CD4-positive, alpha-beta memory T cell (primary cell): ENCODE measurements at regions not wholly inside any gene's neighbourhood (a gene's known extent, or its start where the extent isn't known, plus 50 kb on each side); places are given as distances from the start of the nearest gene placed in this dataset.

Experiments
- CTCF ChIA-PET: fragments of 350-600 bp; sonication (Branson Sonifier 250); formaldehyde crosslinking; loops from one replicate; lab custom pipeline; 2021; ENCODE audit warnings: inconsistent platforms; ENCODE audit not compliant: partially characterized antibody; lab: Charles Lee
- POLR2A ChIA-PET: fragments of 350-600 bp; sonication (Branson Sonifier 250); formaldehyde crosslinking; loops from one replicate; lab custom pipeline; 2021; ENCODE audit not compliant: partially characterized antibody; lab: Charles Lee
- DNase-seq, 5 donors: peaks; one replicate each; pipeline versions ENCODE4 v3.0.0 to v3.0.0-alpha.2; 2020 to 2022; ENCODE audit warnings: mixed read lengths in 1 of 5
- H3K27ac ChIP-seq: one replicate; pipeline ENCODE4 v1.7.0; 2013; ENCODE audit warnings: low read depth, low read length
- H3K27me3 ChIP-seq: 2 replicates; pipeline ENCODE4 v1.7.0; 2013; ENCODE audit warnings: mild to moderate bottlenecking, low read length, moderate library complexity; ENCODE audit not compliant: insufficient read depth
- H3K36me3 ChIP-seq: 2 replicates; pipeline ENCODE4 v1.7.0; 2013; ENCODE audit warnings: mild to moderate bottlenecking, low read length, moderate library complexity; ENCODE audit not compliant: insufficient read depth
- H3K4me1 ChIP-seq: 2 replicates; pipeline ENCODE4 v1.7.0; 2013; ENCODE audit warnings: mild to moderate bottlenecking, low read length, moderate library complexity; ENCODE audit not compliant: insufficient read depth
- H3K4me3 ChIP-seq, 2 donors: one replicate each; pipeline ENCODE4 v1.7.0; 2013; ENCODE audit warnings: low read length in 2 of 2, mild to moderate bottlenecking in 1 of 2
- H3K9me3 ChIP-seq, 2 donors: one replicate each; pipeline ENCODE4 v1.7.0; 2013; ENCODE audit warnings: low read length in 2 of 2, control low read depth in 1 of 2; ENCODE audit not compliant: control insufficient read depth in 1 of 2
- H3K27ac Mint-ChIP-seq, 7 donors: one replicate each; pipeline ENCODE4 v1.8.0; 2020 to 2021; ENCODE audit warnings: mixed read lengths in 7 of 7, mild to moderate bottlenecking in 6 of 7, inconsistent platforms in 3 of 7, moderate library complexity in 3 of 7
- H3K27me3 Mint-ChIP-seq, 2 donors: one replicate each; pipeline ENCODE4 v1.8.0; 2020 to 2021; ENCODE audit warnings: mixed read lengths in 2 of 2
- H3K36me3 Mint-ChIP-seq, 2 donors: one replicate each; pipeline ENCODE4 v1.8.0; 2020 to 2021; ENCODE audit warnings: mixed read lengths in 2 of 2, inconsistent platforms in 1 of 2, mild to moderate bottlenecking in 1 of 2
- H3K4me1 Mint-ChIP-seq, 4 donors: one replicate each; pipeline ENCODE4 v1.8.0; 2020 to 2021; ENCODE audit warnings: mixed read lengths in 4 of 4, mild to moderate bottlenecking in 1 of 4
- H3K4me3 Mint-ChIP-seq, 8 donors: one replicate each; pipeline ENCODE4 v1.8.0; 2020 to 2021; ENCODE audit warnings: mixed read lengths in 8 of 8, mild to moderate bottlenecking in 7 of 8, moderate library complexity in 6 of 8, inconsistent platforms in 3 of 8
- H3K9me3 Mint-ChIP-seq, 8 donors: one replicate each; pipeline ENCODE4 v1.8.0; 2020 to 2021; ENCODE audit warnings: mixed read lengths in 8 of 8, mild to moderate bottlenecking in 5 of 8, inconsistent platforms in 3 of 8, moderate library complexity in 1 of 8
- intact Hi-C: fragments of 100-400 bp; cut with micrococcal nuclease; formaldehyde crosslinking; loops from one replicate; pipeline ENCODE4 v1.15.1; 2023

GRCh38 chr1:79374397-79374796 is 367.9 kb upstream of the ADGRL4 start:
- no peaks in the 10 kb centered on the region for H3K4me1 ChIP-seq
- no peak overlapping the region for H3K4me3 ChIP-seq
- H3K36me3 ChIP-seq: no peaks in the 10 kb centered on the region
- H3K27ac ChIP-seq: no peak overlapping the region
- POLR2A ChIA-PET: no interaction called here
- no peak overlapping the region for H3K4me3 Mint-ChIP-seq
- H3K27me3 Mint-ChIP-seq: no peaks in the 10 kb centered on the region
- intact Hi-C loops: no loop called here
- H3K9me3 ChIP-seq: no peaks in the 10 kb centered on the region
- H3K4me1 Mint-ChIP-seq: no peaks in the 10 kb centered on the region
- H3K9me3 Mint-ChIP-seq: peaks cover 0 to 4% (median 2%) of the 10 kb centered on the region in 8 donors
- no peaks in the 10 kb centered on the region for H3K36me3 Mint-ChIP-seq
- CTCF ChIA-PET: no interaction called here
- H3K27ac Mint-ChIP-seq: no peak overlapping the region
- DNase-seq: no peak
- H3K27me3 ChIP-seq: no peaks in the 10 kb centered on the region

- no peaks in the 10 kb centered on the region for H3K9me3 ChIP-seq
- Mint-ChIP-seq H3K9me3 (peaks cover 0 to 7% (median 2%) of the 10 kb centered on the region in 8 donors), H3K4me3 (no peak overlapping the region), H3K27ac (no peak overlapping the region), H3K4me1 (no peaks in the 10 kb centered on the region), H3K36me3 (no peaks in the 10 kb centered on the region), H3K27me3 (no peaks in the 10 kb centered on the region)
- no peak for DNase-seq
- no peak overlapping the region for H3K27ac ChIP-seq
- H3K4me1 ChIP-seq: no peaks in the 10 kb centered on the region
- H3K27me3 ChIP-seq: no peaks in the 10 kb centered on the region
- POLR2A ChIA-PET: no interaction called here
- no peak overlapping the region for H3K4me3 ChIP-seq
- H3K36me3 ChIP-seq: no peaks in the 10 kb centered on the region
- intact Hi-C loops: no loop called here
- CTCF ChIA-PET: no interaction called here
Measured at GRCh38 chr1:79373481-79374125, 367.1 kb upstream of the ADGRL4 start.

- Histone ChIP-seq H3K9me3 (no peaks in the 10 kb centered on the region), H3K27me3 (no peaks in the 10 kb centered on the region), H3K27ac (no peak overlapping the region), H3K4me3 (no peak overlapping the region), H3K4me1 (no peaks in the 10 kb centered on the region), H3K36me3 (no peaks in the 10 kb centered on the region)
- no peak for DNase-seq
- ChIA-PET CTCF (no interaction called here), POLR2A (no interaction called here)
- H3K4me3 Mint-ChIP-seq: no peak overlapping the region
- H3K4me1 Mint-ChIP-seq: no peaks in the 10 kb centered on the region
- intact Hi-C loops: no loop called here
- H3K9me3 Mint-ChIP-seq: peaks cover 0 to 7% (median 2%) of the 10 kb centered on the region in 8 donors
- no peak overlapping the region for H3K27ac Mint-ChIP-seq
- no peaks in the 10 kb centered on the region for H3K27me3 Mint-ChIP-seq
- no peaks in the 10 kb centered on the region for H3K36me3 Mint-ChIP-seq
Measured at GRCh38 chr1:79371802-79372201, 365.3 kb upstream of the ADGRL4 start.

GRCh38 chr1:79369091-79369490 is 362.6 kb upstream of the ADGRL4 start:
- H3K27me3 ChIP-seq: no peaks in the 10 kb centered on the region
- DNase-seq: no peak
- H3K27ac ChIP-seq: no peak overlapping the region
- POLR2A ChIA-PET: no interaction called here
- no peak overlapping the region for H3K4me3 Mint-ChIP-seq
- H3K27ac Mint-ChIP-seq: no peak overlapping the region
- CTCF ChIA-PET: no interaction called here
- no peaks in the 10 kb centered on the region for H3K27me3 Mint-ChIP-seq
- H3K4me1 ChIP-seq: no peaks in the 10 kb centered on the region
- no peaks in the 10 kb centered on the region for H3K36me3 Mint-ChIP-seq
- intact Hi-C loops: no loop called here
- H3K36me3 ChIP-seq: no peaks in the 10 kb centered on the region
- H3K4me3 ChIP-seq: no peak overlapping the region
- peaks cover 0 to 5% of the 10 kb centered on the region in 2 donors for H3K9me3 ChIP-seq
- peaks cover 0 to 5% (median 2%) of the 10 kb centered on the region in 8 donors for H3K9me3 Mint-ChIP-seq
- no peaks in the 10 kb centered on the region for H3K4me1 Mint-ChIP-seq

- no peak overlapping the region for H3K4me3 Mint-ChIP-seq
- POLR2A ChIA-PET: no interaction called here
- CTCF ChIA-PET: no interaction called here
Measured at GRCh38 chr1:79364896-79365295, 358.4 kb upstream of the ADGRL4 start.

GRCh38 chr1:79363430-79363829 is 356.9 kb upstream of the ADGRL4 start:
- no peak overlapping the region for H3K4me3 Mint-ChIP-seq
- intact Hi-C loops: no loop called here
- H3K36me3 Mint-ChIP-seq: no peaks in the 10 kb centered on the region
- Histone ChIP-seq H3K4me3 (no peak overlapping the region), H3K36me3 (no peaks in the 10 kb centered on the region), H3K9me3 (peaks cover 0 to 5% of the 10 kb centered on the region in 2 donors), H3K27ac (no peak overlapping the region), H3K27me3 (no peaks in the 10 kb centered on the region), H3K4me1 (no peaks in the 10 kb centered on the region)
- H3K27ac Mint-ChIP-seq: no peak overlapping the region
- DNase-seq: no peak
- H3K27me3 Mint-ChIP-seq: no peaks in the 10 kb centered on the region
- CTCF ChIA-PET: no interaction called here
- peaks cover 0 to 6% (median 0%) of the 10 kb centered on the region in 8 donors for H3K9me3 Mint-ChIP-seq
- POLR2A ChIA-PET: no interaction called here
- H3K4me1 Mint-ChIP-seq: no peaks in the 10 kb centered on the region

More at GRCh38 chr1:79364896-79365295, 358.4 kb upstream of the ADGRL4 start:
- no peaks in the 10 kb centered on the region for H3K36me3 Mint-ChIP-seq
- no peak overlapping the region for H3K27ac ChIP-seq
- peaks cover 0 to 6% (median 1%) of the 10 kb centered on the region in 8 donors for H3K9me3 Mint-ChIP-seq
- H3K4me1 Mint-ChIP-seq: no peaks in the 10 kb centered on the region
- no peaks in the 10 kb centered on the region for H3K27me3 Mint-ChIP-seq
- H3K36me3 ChIP-seq: no peaks in the 10 kb centered on the region
- peaks cover 0 to 5% of the 10 kb centered on the region in 2 donors for H3K9me3 ChIP-seq
- DNase-seq: no peak
- H3K27ac Mint-ChIP-seq: no peak overlapping the region
- H3K27me3 ChIP-seq: no peaks in the 10 kb centered on the region
- intact Hi-C loops: no loop called here
- no peaks in the 10 kb centered on the region for H3K4me1 ChIP-seq
- no peak overlapping the region for H3K4me3 ChIP-seq

- CTCF ChIA-PET: no interaction called here
- Mint-ChIP-seq H3K9me3 (peaks cover 0 to 6% (median 0%) of the 10 kb centered on the region in 8 donors), H3K4me3 (no peak overlapping the region), H3K4me1 (no peaks in the 10 kb centered on the region), H3K36me3 (no peaks in the 10 kb centered on the region), H3K27me3 (no peaks in the 10 kb centered on the region), H3K27ac (no peak overlapping the region)
- Histone ChIP-seq H3K4me1 (no peaks in the 10 kb centered on the region), H3K27me3 (no peaks in the 10 kb centered on the region), H3K36me3 (no peaks in the 10 kb centered on the region), H3K9me3 (peaks cover 0 to 5% of the 10 kb centered on the region in 2 donors), H3K27ac (no peak overlapping the region), H3K4me3 (no peak overlapping the region)
- POLR2A ChIA-PET: no interaction called here
- DNase-seq: no peak
- intact Hi-C loops: no loop called here
Measured at GRCh38 chr1:79362470-79362869, 355.9 kb upstream of the ADGRL4 start.
